Testis (tissue), 2 donors: ENCODE measurements at regions not wholly inside any gene's neighbourhood (a gene's known extent, or its start where the extent isn't known, plus 50 kb on each side); places are given as distances from the start of the nearest gene placed in this dataset.

ENCODE experiments used
- DNase-seq: peaks from one replicate; pipeline ENCODE4 v3.0.0-alpha.2; 2019
- H3K27ac ChIP-seq, 2 donors: fragments of 200-600 bp; sonication (generic); one replicate each; pipeline ENCODE4 v1.5.1; 2019
- H3K27me3 ChIP-seq: fragments of 200-600 bp; sonication (generic); one replicate; pipeline ENCODE4 v1.5.1; 2019
- H3K36me3 ChIP-seq: fragments of 200-600 bp; sonication (generic); one replicate; pipeline ENCODE4 v1.5.1; 2017; ENCODE audit warnings: low read depth; ENCODE audit errors: missing control alignments
- H3K4me1 ChIP-seq: fragments of 200-600 bp; sonication (generic); one replicate; pipeline ENCODE4 v1.5.1; 2019
- H3K4me3 ChIP-seq, 2 donors: fragments of 200-600 bp; sonication (generic); one replicate each; pipeline ENCODE4 v1.5.1; 2017 to 2019
- H3K9me3 ChIP-seq: fragments of 200-600 bp; sonication (generic); one replicate; pipeline ENCODE4 v1.5.1; 2017
- CTCF ChIP-seq, 3 experiments: fragments of 450-650 bp in 2 of 3; fragments of 200-600 bp in 1 of 3; sonication (generic) in 1 of 3; IDR thresholded peaks; one replicate each; pipeline ENCODE4 v1.5.1; 2016 to 2019; ENCODE audit warnings: antibody characterized with exemption in 3 of 3, mild to moderate bottlenecking in 2 of 3, moderate library complexity in 1 of 3
- POLR2A ChIP-seq: fragments of 450-650 bp; IDR thresholded peaks from one replicate; pipeline ENCODE4 v1.6.1; 2017; ENCODE audit warnings: antibody characterized with exemption, mild to moderate bottlenecking, moderate library complexity
- WGBS, 2 donors: methylation state at CpG; one replicate each; pipeline ENCODE4 v1.1.5; 2018; 5-methylcytosine and 5-hydroxymethylcytosine counted together
- intact Hi-C: fragments of 100-400 bp; cut with DNase I; formaldehyde crosslinking; loops from one replicate; pipeline ENCODE4 v1.15.1; 2023; ENCODE audit warnings: low total_unique reads

GRCh38 chr7:148480479-148481146, 110.0 kb upstream of the C7orf33 start:
- no peaks in the 10 kb centered on the region for H3K9me3 ChIP-seq
- H3K4me3 ChIP-seq = no peak overlapping the region
- H3K27me3 ChIP-seq = no peaks in the 10 kb centered on the region
- no peak overlapping the region for H3K27ac ChIP-seq
- DNase-seq = no peak
- no peaks in the 10 kb centered on the region for H3K36me3 ChIP-seq
- no peaks in the 10 kb centered on the region for H3K4me1 ChIP-seq
- intact Hi-C loops = no loop called here
- 80 to 83% methylated on average over 5 of the region's 5 CpGs for WGBS, 2 donors
- no peak for TF ChIP-seq POLR2A
- TF ChIP-seq CTCF (IDR thresholded peaks at IDR 0.05) = no peak

- intact Hi-C loops = no loop called here
- TF ChIP-seq POLR2A (no peak), CTCF (IDR thresholded peaks at IDR 0.05) (no peak)
Observed at GRCh38 chr7:148481147-148481526, 109.4 kb upstream of the C7orf33 start.

GRCh38 chr7:148481971-148482626, 108.5 kb upstream of the C7orf33 start:
- Histone ChIP-seq H3K4me3 (no peak overlapping the region), H3K9me3 (no peaks in the 10 kb centered on the region), H3K27ac (no peak overlapping the region), H3K36me3 (no peaks in the 10 kb centered on the region), H3K27me3 (no peaks in the 10 kb centered on the region), H3K4me1 (no peaks in the 10 kb centered on the region)
- TF ChIP-seq POLR2A (no peak), CTCF (IDR thresholded peaks at IDR 0.05) (no peak)
- no peak for DNase-seq
- intact Hi-C loops = no loop called here
- WGBS, 2 donors = 86 to 89% methylated on average over 19 of the region's 19 CpGs

More at GRCh38 chr7:148481147-148481526, 109.4 kb upstream of the C7orf33 start:
- H3K27me3 ChIP-seq = no peaks in the 10 kb centered on the region
- H3K9me3 ChIP-seq = no peaks in the 10 kb centered on the region
- no peak for DNase-seq
- no peak overlapping the region for H3K27ac ChIP-seq
- H3K4me1 ChIP-seq = no peaks in the 10 kb centered on the region
- WGBS, 2 donors = 61 to 66% methylated on average over 3 of the region's 3 CpGs
- H3K36me3 ChIP-seq = no peaks in the 10 kb centered on the region
- no peak overlapping the region for H3K4me3 ChIP-seq

GRCh38 chr7:148483515-148484308, 106.9 kb upstream of the C7orf33 start:
- TF ChIP-seq CTCF (IDR thresholded peaks at IDR 0.05) (no peak), POLR2A (no peak)
- no peak overlapping the region for H3K4me3 ChIP-seq
- intact Hi-C loops = no loop called here
- peak; percentile 22 for DNase-seq
- H3K27ac ChIP-seq = no peak overlapping the region
- H3K4me1 ChIP-seq = no peaks in the 10 kb centered on the region
- WGBS, 2 donors = 77 to 88% methylated on average over 13 to 17 of the region's 17 CpGs
- H3K9me3 ChIP-seq = no peaks in the 10 kb centered on the region
- H3K27me3 ChIP-seq = no peaks in the 10 kb centered on the region
- H3K36me3 ChIP-seq = no peaks in the 10 kb centered on the region
